Ascending aorta (tissue), 2 donors: ENCODE measurements at regions not wholly inside any gene's neighbourhood (a gene's known extent, or its start where the extent isn't known, plus 50 kb on each side); places are given as distances from the start of the nearest gene placed in this dataset.

Experiments used
- DNase-seq, 2 donors: peaks; one replicate each; pipeline ENCODE4 v3.0.0-alpha.2; 2019; ENCODE audit warnings: low spot score in 2 of 2
- H3K27ac ChIP-seq, 2 donors: fragments of 200-600 bp; sonication (generic); one replicate each; pipeline ENCODE4 v1.5.1; 2016 to 2017; ENCODE audit warnings: mild to moderate bottlenecking in 1 of 2
- H3K27me3 ChIP-seq: fragments of 200-600 bp; sonication (generic); one replicate; pipeline ENCODE4 v1.5.1; 2017
- H3K36me3 ChIP-seq, 2 donors: fragments of 200-600 bp; sonication (generic); one replicate each; pipeline ENCODE4 v1.5.1; 2016
- H3K4me1 ChIP-seq, 2 donors: fragments of 200-600 bp; sonication (generic); one replicate each; pipeline ENCODE4 v1.5.1; 2016 to 2017; ENCODE audit warnings: mild to moderate bottlenecking in 1 of 2
- H3K4me3 ChIP-seq, 2 donors: fragments of 200-600 bp; sonication (generic); one replicate each; pipeline ENCODE4 v1.5.1; 2016 to 2017; ENCODE audit warnings: mild to moderate bottlenecking in 1 of 2
- H3K9me3 ChIP-seq, 2 donors: fragments of 200-600 bp; sonication (generic); one replicate each; pipeline ENCODE4 v1.5.1; 2016
- intact Hi-C: fragments of 100-400 bp; cut with DNase I; formaldehyde crosslinking; loops from one replicate; pipeline ENCODE4 v1.15.1; 2023
- TF ChIP-seq, protein P1 (sequence below), 3 experiments: fragments of 200-600 bp in 2 of 3; fragments of 450-650 bp in 1 of 3; sonication (generic) in 2 of 3; IDR thresholded peaks; one replicate each; pipeline ENCODE4 v1.5.1; 2016 to 2019; ENCODE audit warnings: antibody characterized with exemption in 3 of 3, mild to moderate bottlenecking in 1 of 3, moderate library complexity in 1 of 3

DNA sequence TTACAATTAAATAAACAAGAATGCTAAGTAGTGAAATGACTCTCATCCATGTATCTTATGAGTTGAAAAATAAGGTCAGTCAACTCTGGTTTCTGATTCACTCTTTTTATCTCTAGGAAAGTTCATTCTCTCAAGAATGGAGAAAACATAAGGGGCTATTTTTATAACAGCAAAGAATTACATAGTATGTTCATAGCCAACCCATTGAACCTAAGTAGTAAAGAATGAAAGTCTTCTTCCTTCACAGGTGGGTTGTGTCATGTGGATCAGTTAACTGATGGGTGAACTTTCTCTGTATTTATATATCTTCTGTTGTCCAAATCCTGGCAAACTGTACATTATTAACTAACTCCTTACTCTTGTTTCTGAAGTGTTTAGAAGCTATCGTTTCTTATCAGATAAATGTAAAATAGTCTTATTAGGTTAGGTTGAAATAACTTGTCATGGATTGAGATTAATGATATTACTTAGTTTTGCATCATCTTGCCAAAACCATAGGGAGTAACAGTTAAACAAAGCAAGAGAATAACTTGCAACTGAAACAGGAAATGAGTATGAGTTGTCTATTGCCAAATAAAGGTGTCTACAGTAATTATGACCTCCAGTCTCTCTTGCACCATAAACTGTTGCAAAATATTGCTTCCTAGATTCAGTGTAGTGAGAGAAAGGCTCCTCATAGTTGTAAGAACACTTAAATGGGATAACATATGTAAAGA lies 86.8 kb downstream of the ANKRD7 start:
- DNase-seq: no peak
- intact Hi-C loops: no loop called here
- TF ChIP-seq, protein P1, sequence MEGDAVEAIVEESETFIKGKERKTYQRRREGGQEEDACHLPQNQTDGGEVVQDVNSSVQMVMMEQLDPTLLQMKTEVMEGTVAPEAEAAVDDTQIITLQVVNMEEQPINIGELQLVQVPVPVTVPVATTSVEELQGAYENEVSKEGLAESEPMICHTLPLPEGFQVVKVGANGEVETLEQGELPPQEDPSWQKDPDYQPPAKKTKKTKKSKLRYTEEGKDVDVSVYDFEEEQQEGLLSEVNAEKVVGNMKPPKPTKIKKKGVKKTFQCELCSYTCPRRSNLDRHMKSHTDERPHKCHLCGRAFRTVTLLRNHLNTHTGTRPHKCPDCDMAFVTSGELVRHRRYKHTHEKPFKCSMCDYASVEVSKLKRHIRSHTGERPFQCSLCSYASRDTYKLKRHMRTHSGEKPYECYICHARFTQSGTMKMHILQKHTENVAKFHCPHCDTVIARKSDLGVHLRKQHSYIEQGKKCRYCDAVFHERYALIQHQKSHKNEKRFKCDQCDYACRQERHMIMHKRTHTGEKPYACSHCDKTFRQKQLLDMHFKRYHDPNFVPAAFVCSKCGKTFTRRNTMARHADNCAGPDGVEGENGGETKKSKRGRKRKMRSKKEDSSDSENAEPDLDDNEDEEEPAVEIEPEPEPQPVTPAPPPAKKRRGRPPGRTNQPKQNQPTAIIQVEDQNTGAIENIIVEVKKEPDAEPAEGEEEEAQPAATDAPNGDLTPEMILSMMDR (IDR thresholded peaks at IDR 0.05): no peak
- H3K9me3 ChIP-seq: no peaks in the 10 kb centered on the region
- H3K27me3 ChIP-seq: no peaks in the 10 kb centered on the region
- H3K36me3 ChIP-seq: no peaks in the 10 kb centered on the region
- no peak overlapping the region for H3K4me3 ChIP-seq
- H3K4me1 ChIP-seq: no peaks in the 10 kb centered on the region
- H3K27ac ChIP-seq: no peak overlapping the region

DNA sequence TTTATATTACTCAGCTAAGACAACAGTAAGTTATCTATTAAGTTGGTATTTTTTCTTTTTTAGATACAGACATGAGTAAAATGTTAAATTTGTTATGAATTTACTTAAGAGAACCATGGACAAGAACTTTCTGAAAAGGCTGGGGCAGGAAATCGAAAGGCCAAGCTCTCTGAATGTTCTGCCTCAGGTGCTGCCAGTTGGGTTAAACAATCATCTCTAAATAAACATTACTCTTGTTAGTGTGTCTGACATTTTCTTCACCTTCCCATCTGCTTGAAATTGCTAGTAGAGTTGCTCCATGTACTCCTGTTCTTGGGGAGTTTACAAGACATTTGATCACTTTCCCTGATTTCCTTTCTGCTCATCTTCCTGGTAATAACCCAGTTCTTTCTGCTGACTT lies 87.5 kb downstream of the ANKRD7 start:
- Histone ChIP-seq H3K4me3 (no peak overlapping the region), H3K27me3 (no peaks in the 10 kb centered on the region), H3K27ac (no peak overlapping the region), H3K36me3 (no peaks in the 10 kb centered on the region), H3K4me1 (no peaks in the 10 kb centered on the region), H3K9me3 (no peaks in the 10 kb centered on the region)
- no peak for DNase-seq
- intact Hi-C loops: no loop called here
- TF ChIP-seq, protein P1 (IDR thresholded peaks at IDR 0.05): no peak

DNA sequence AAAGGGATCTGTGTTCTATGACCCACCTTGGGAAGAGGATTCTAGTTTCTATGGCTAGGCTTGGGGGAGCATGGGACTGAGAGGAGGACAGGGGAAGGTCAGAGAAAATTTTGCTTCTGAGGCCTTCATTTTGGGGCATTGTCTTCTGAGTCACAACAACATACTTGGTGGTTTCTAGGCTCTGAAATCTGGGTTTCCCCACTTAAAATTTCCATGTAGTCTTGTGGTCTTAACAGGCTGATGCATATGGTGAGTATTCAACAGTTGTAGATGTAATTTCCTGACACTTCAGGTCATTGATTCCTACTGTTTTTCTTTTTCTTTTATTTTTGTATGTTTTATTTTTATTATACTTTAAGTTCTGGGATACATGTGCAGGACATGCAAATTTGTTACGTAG lies 88.5 kb downstream of the ANKRD7 start:
- Histone ChIP-seq H3K9me3 (no peaks in the 10 kb centered on the region), H3K4me3 (no peak overlapping the region), H3K4me1 (no peaks in the 10 kb centered on the region), H3K36me3 (no peaks in the 10 kb centered on the region), H3K27ac (no peak overlapping the region), H3K27me3 (no peaks in the 10 kb centered on the region)
- no peak for DNase-seq
- TF ChIP-seq, protein P1 (IDR thresholded peaks at IDR 0.05): no peak
- intact Hi-C loops: no loop called here

DNA sequence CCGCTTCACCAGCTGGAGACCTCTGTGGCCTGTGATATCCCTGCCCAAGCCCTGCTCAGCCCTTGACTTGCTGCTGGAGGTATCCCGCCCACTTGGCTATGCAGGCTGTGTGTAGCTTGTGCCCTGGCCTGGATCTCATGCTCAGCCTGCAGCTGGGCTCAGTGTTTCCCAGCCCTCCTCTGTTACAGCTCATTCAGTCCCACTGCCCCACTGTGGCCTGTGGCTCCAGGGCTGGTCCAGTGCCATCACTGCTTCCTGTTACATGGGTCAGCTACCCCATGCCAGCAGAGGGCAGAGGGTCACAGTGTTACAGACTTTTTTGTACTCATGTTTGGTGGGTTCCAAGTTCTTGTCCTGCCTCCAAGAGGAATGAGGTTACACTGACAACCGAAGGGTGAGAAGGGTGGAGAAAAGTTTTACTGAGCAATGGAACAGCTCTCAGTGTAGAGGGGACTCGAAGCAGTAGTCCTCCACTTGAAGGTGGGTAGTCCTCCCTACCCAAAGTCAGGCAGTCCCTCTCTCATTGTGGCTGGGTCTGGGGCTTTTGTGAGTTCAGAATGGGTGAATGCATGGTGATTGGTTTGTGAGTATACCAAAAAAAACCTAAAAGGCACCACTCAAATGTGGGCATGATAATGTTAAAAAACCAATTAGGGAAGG lies 100.4 kb downstream of the ANKRD7 start:
- H3K27me3 ChIP-seq: no peaks in the 10 kb centered on the region
- TF ChIP-seq, protein P1 (IDR thresholded peaks at IDR 0.05): no peak
- intact Hi-C loops: no loop called here
- H3K9me3 ChIP-seq: no peaks in the 10 kb centered on the region
- no peak overlapping the region for H3K4me3 ChIP-seq
- H3K27ac ChIP-seq: no peak overlapping the region
- H3K4me1 ChIP-seq: no peaks in the 10 kb centered on the region
- no peaks in the 10 kb centered on the region for H3K36me3 ChIP-seq
- no peak for DNase-seq

DNA sequence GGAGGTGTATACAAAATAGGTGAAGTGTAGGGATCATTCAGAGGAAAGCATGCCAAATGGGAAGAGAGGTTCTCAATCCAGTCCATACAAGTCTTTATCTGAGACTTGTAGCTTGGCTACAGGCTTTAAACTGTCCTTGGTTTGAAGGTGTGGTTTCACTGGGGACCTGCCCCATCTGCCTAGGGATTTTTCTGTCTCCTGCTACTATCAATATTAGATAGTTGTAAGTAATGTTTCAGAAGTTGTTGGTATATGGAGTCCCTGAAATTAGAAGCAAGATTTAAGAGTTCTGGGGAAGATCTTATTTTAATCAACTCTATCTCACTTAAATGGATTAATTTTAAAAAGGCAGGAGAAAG lies 100.9 kb downstream of the ANKRD7 start:
- no peaks in the 10 kb centered on the region for H3K27me3 ChIP-seq
- H3K4me3 ChIP-seq: no peak overlapping the region
- no peaks in the 10 kb centered on the region for H3K36me3 ChIP-seq
- H3K4me1 ChIP-seq: no peaks in the 10 kb centered on the region
- DNase-seq: no peak
- intact Hi-C loops: no loop called here
- H3K27ac ChIP-seq: no peak overlapping the region
- H3K9me3 ChIP-seq: no peaks in the 10 kb centered on the region
- TF ChIP-seq, protein P1 (IDR thresholded peaks at IDR 0.05): no peak
